ENCODE measurements at regions not wholly inside any gene's neighbourhood (a gene's known extent, or its start where the extent isn't known, plus 50 kb on each side); places are given as distances from the start of the nearest gene placed in this dataset.

- peaks cover 2% of the 10 kb centered on the region for H3K27me3 Mint-ChIP-seq
- no peak overlapping the region for H3K4me3 Mint-ChIP-seq
- no peaks in the 10 kb centered on the region for H3K36me3 Mint-ChIP-seq
- no peaks in the 10 kb centered on the region for H3K4me1 Mint-ChIP-seq
- H3K9me3 Mint-ChIP-seq = no peaks in the 10 kb centered on the region
- no peak for ATAC-seq (ENCODE audit: low read depth)
- DNase-seq (ENCODE audit: low spot score in 2 of 2) = no peak
- H3K27ac Mint-ChIP-seq = no peak overlapping the region
These were observed 62.0 kb downstream of the SUCNR1 start for GRCh38 chr3:151935446-151935845.

GRCh38 chr3:151940481-151940880, 67.0 kb downstream of the SUCNR1 start:
- H3K4me1 Mint-ChIP-seq = no peaks in the 10 kb centered on the region
- ATAC-seq (ENCODE audit: low read depth) = no peak
- no peak for DNase-seq (ENCODE audit: low spot score in 2 of 2)
- H3K27me3 Mint-ChIP-seq = peaks cover 6% of the 10 kb centered on the region
- no peaks in the 10 kb centered on the region for H3K36me3 Mint-ChIP-seq
- H3K4me3 Mint-ChIP-seq = no peak overlapping the region
- no peak overlapping the region for H3K27ac Mint-ChIP-seq
- peaks cover 1% of the 10 kb centered on the region for H3K9me3 Mint-ChIP-seq

GRCh38 chr3:151943539-151943938, 70.1 kb downstream of the SUCNR1 start:
- DNase-seq (ENCODE audit: low spot score in 2 of 2) = no peak
- Mint-ChIP-seq H3K9me3 (peaks cover 1% of the 10 kb centered on the region), H3K4me1 (no peaks in the 10 kb centered on the region), H3K4me3 (no peak overlapping the region), H3K36me3 (no peaks in the 10 kb centered on the region), H3K27ac (no peak overlapping the region), H3K27me3 (peaks cover 10% of the 10 kb centered on the region)
- ATAC-seq (ENCODE audit: low read depth) = no peak

- Mint-ChIP-seq H3K36me3 (no peaks in the 10 kb centered on the region), H3K4me1 (no peaks in the 10 kb centered on the region), H3K4me3 (no peak overlapping the region), H3K9me3 (peaks cover 1% of the 10 kb centered on the region), H3K27ac (no peak overlapping the region), H3K27me3 (peaks cover 10% of the 10 kb centered on the region)
- ATAC-seq (ENCODE audit: low read depth) = no peak
- no peak for DNase-seq (ENCODE audit: low spot score in 2 of 2)
These were observed 70.9 kb downstream of the SUCNR1 start for GRCh38 chr3:151944356-151944755.

GRCh38 chr3:151946606-151947005, 73.2 kb downstream of the SUCNR1 start:
- Mint-ChIP-seq H3K9me3 (peaks cover 1% of the 10 kb centered on the region), H3K27ac (no peak overlapping the region), H3K4me1 (no peaks in the 10 kb centered on the region), H3K27me3 (peaks cover 15% of the 10 kb centered on the region), H3K36me3 (no peaks in the 10 kb centered on the region), H3K4me3 (no peak overlapping the region)
- DNase-seq (ENCODE audit: low spot score in 2 of 2) = no peak
- no peak for ATAC-seq (ENCODE audit: low read depth)

GRCh38 chr3:151949706-151950105, 76.3 kb downstream of the SUCNR1 start:
- H3K27me3 Mint-ChIP-seq = peaks cover 14% of the 10 kb centered on the region
- ATAC-seq (ENCODE audit: low read depth) (no peak), DNase-seq (ENCODE audit: low spot score in 2 of 2) (no peak)
- H3K4me1 Mint-ChIP-seq = no peaks in the 10 kb centered on the region
- no peaks in the 10 kb centered on the region for H3K9me3 Mint-ChIP-seq
- H3K4me3 Mint-ChIP-seq = no peak overlapping the region
- H3K36me3 Mint-ChIP-seq = no peaks in the 10 kb centered on the region
- H3K27ac Mint-ChIP-seq = no peak overlapping the region

- Mint-ChIP-seq H3K4me1 (no peaks in the 10 kb centered on the region), H3K27ac (no peak overlapping the region), H3K4me3 (no peak overlapping the region), H3K36me3 (no peaks in the 10 kb centered on the region), H3K9me3 (no peaks in the 10 kb centered on the region), H3K27me3 (peaks cover 8% of the 10 kb centered on the region)
- ATAC-seq (ENCODE audit: low read depth) (no peak), DNase-seq (ENCODE audit: low spot score in 2 of 2) (no peak)
These were observed 81.9 kb downstream of the SUCNR1 start for GRCh38 chr3:151955356-151955755.

- Mint-ChIP-seq H3K36me3 (no peaks in the 10 kb centered on the region), H3K4me3 (no peak overlapping the region), H3K9me3 (no peaks in the 10 kb centered on the region), H3K4me1 (no peaks in the 10 kb centered on the region), H3K27ac (no peak overlapping the region), H3K27me3 (peaks cover 10% of the 10 kb centered on the region)
- DNase-seq (ENCODE audit: low spot score in 2 of 2) (no peak), ATAC-seq (ENCODE audit: low read depth) (no peak)
These were observed 87.6 kb downstream of the SUCNR1 start for GRCh38 chr3:151960961-151961580.

- ATAC-seq (ENCODE audit: low read depth) = no peak
- H3K4me1 Mint-ChIP-seq = no peaks in the 10 kb centered on the region
- H3K27ac Mint-ChIP-seq = no peak overlapping the region
- DNase-seq (ENCODE audit: low spot score in 2 of 2) = no peak
- no peaks in the 10 kb centered on the region for H3K9me3 Mint-ChIP-seq
- no peaks in the 10 kb centered on the region for H3K36me3 Mint-ChIP-seq
- peaks cover 8% of the 10 kb centered on the region for H3K27me3 Mint-ChIP-seq
- no peak overlapping the region for H3K4me3 Mint-ChIP-seq
These were observed 88.9 kb downstream of the SUCNR1 start for GRCh38 chr3:151962352-151962751.

GRCh38 chr3:151962912-151963311, 89.5 kb downstream of the SUCNR1 start:
- Mint-ChIP-seq H3K27ac (no peak overlapping the region), H3K36me3 (no peaks in the 10 kb centered on the region), H3K9me3 (peaks cover 1% of the 10 kb centered on the region), H3K4me1 (no peaks in the 10 kb centered on the region), H3K27me3 (peaks cover 8% of the 10 kb centered on the region), H3K4me3 (no peak overlapping the region)
- no peak for DNase-seq (ENCODE audit: low spot score in 2 of 2)
- no peak for ATAC-seq (ENCODE audit: low read depth)

GRCh38 chr3:151964743-151965142, 91.3 kb downstream of the SUCNR1 start:
- DNase-seq (ENCODE audit: low spot score in 2 of 2) = no peak
- peaks cover 8% of the 10 kb centered on the region for H3K27me3 Mint-ChIP-seq
- no peak overlapping the region for H3K4me3 Mint-ChIP-seq
- no peak for ATAC-seq (ENCODE audit: low read depth)
- H3K36me3 Mint-ChIP-seq = no peaks in the 10 kb centered on the region
- peaks cover 1% of the 10 kb centered on the region for H3K9me3 Mint-ChIP-seq
- H3K4me1 Mint-ChIP-seq = no peaks in the 10 kb centered on the region
- H3K27ac Mint-ChIP-seq = no peak overlapping the region

- no peaks in the 10 kb centered on the region for H3K36me3 Mint-ChIP-seq
- DNase-seq (ENCODE audit: low spot score in 2 of 2) (no peak), ATAC-seq (ENCODE audit: low read depth) (no peak)
- H3K27me3 Mint-ChIP-seq = no peaks in the 10 kb centered on the region
- H3K9me3 Mint-ChIP-seq = peaks cover 1% of the 10 kb centered on the region
- no peak overlapping the region for H3K27ac Mint-ChIP-seq
- no peak overlapping the region for H3K4me3 Mint-ChIP-seq
- no peaks in the 10 kb centered on the region for H3K4me1 Mint-ChIP-seq
These were observed 95.7 kb downstream of the SUCNR1 start for GRCh38 chr3:151969026-151969642.

- no peak overlapping the region for H3K27ac Mint-ChIP-seq
- ATAC-seq (ENCODE audit: low read depth) (no peak), DNase-seq (ENCODE audit: low spot score in 2 of 2) (no peak)
- H3K9me3 Mint-ChIP-seq = peaks cover 1% of the 10 kb centered on the region
- no peaks in the 10 kb centered on the region for H3K36me3 Mint-ChIP-seq
- H3K27me3 Mint-ChIP-seq = no peaks in the 10 kb centered on the region
- no peaks in the 10 kb centered on the region for H3K4me1 Mint-ChIP-seq
- H3K4me3 Mint-ChIP-seq = no peak overlapping the region
These were observed 98.6 kb downstream of the SUCNR1 start for GRCh38 chr3:151971814-151972579.

- no peaks in the 10 kb centered on the region for H3K36me3 Mint-ChIP-seq
- peaks cover 1% of the 10 kb centered on the region for H3K27me3 Mint-ChIP-seq
- ATAC-seq (ENCODE audit: low read depth) (no peak), DNase-seq (ENCODE audit: low spot score in 2 of 2) (no peak)
- no peak overlapping the region for H3K4me3 Mint-ChIP-seq
- no peaks in the 10 kb centered on the region for H3K4me1 Mint-ChIP-seq
- no peak overlapping the region for H3K27ac Mint-ChIP-seq
- H3K9me3 Mint-ChIP-seq = no peaks in the 10 kb centered on the region
These were observed 100.6 kb downstream of the SUCNR1 start for GRCh38 chr3:151974067-151974466.
